ENCODE measurements at regions not wholly inside any gene's neighbourhood (a gene's known extent, or its start where the extent isn't known, plus 50 kb on each side); places are given as distances from the start of the nearest gene placed in this dataset.

DNA sequence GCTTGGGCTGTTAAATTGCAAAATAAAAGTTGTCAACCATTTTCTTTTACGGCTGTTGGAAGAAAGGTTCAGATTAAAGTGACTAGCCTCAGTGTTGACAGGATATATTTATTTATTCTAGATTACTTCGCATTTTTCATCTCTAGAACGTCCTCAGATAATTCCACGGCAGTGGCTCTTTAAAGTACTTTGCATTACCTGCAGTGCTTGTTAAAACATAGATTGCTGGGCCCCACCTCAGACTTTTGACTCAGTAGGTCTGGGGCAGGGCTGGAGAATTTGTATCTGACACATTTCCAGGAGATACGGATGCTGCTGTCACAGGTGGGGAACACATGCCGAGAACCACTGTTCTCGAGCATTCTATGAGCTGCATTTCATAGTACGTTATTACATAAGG, 292.7 kb downstream of the EDEM1 start:
- TF ChIP-seq, protein P1, sequence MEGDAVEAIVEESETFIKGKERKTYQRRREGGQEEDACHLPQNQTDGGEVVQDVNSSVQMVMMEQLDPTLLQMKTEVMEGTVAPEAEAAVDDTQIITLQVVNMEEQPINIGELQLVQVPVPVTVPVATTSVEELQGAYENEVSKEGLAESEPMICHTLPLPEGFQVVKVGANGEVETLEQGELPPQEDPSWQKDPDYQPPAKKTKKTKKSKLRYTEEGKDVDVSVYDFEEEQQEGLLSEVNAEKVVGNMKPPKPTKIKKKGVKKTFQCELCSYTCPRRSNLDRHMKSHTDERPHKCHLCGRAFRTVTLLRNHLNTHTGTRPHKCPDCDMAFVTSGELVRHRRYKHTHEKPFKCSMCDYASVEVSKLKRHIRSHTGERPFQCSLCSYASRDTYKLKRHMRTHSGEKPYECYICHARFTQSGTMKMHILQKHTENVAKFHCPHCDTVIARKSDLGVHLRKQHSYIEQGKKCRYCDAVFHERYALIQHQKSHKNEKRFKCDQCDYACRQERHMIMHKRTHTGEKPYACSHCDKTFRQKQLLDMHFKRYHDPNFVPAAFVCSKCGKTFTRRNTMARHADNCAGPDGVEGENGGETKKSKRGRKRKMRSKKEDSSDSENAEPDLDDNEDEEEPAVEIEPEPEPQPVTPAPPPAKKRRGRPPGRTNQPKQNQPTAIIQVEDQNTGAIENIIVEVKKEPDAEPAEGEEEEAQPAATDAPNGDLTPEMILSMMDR (IDR thresholded peaks at IDR 0.05; ENCODE audit: unreplicated experiment) = no peak
- H3K9me3 Mint-ChIP-seq (ENCODE audit: unreplicated experiment) = no peaks in the 10 kb centered on the region
- H3K4me3 Mint-ChIP-seq (ENCODE audit: unreplicated experiment) = no peak overlapping the region
- no peaks in the 10 kb centered on the region for H3K36me3 Mint-ChIP-seq (ENCODE audit: low read depth, unreplicated experiment)
- no peak overlapping the region for H3K27ac Mint-ChIP-seq (ENCODE audit: unreplicated experiment)
- DNase-seq (ENCODE audit: low spot score) = no peak
- H3K27me3 Mint-ChIP-seq (ENCODE audit: unreplicated experiment) = no peaks in the 10 kb centered on the region
- H3K4me1 Mint-ChIP-seq (ENCODE audit: unreplicated experiment) = no peaks in the 10 kb centered on the region

DNA sequence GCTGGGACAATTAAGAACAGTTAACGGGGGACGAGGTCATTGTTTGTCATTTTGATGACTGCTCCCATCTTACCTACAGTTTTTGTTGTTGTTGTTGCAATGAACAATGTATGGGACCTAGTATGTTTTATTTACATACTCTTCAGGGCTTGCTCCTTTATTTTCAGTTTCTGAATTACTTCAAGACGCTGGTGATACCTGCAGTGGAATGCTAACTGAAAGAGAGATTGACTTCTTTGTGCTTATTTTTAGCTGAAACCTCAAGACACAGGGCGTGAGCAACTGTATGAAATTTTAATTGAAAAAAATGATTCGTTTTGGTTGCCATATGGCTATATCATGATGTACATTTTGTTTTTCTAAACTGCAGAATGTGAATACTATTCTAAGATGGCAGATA, 297.9 kb downstream of the EDEM1 start:
- Mint-ChIP-seq H3K9me3 (ENCODE audit: unreplicated experiment) (peaks cover 7% of the 10 kb centered on the region), H3K36me3 (ENCODE audit: low read depth, unreplicated experiment) (no peaks in the 10 kb centered on the region), H3K27me3 (ENCODE audit: unreplicated experiment) (no peaks in the 10 kb centered on the region), H3K27ac (ENCODE audit: unreplicated experiment) (no peak overlapping the region), H3K4me3 (ENCODE audit: unreplicated experiment) (no peak overlapping the region), H3K4me1 (ENCODE audit: unreplicated experiment) (no peaks in the 10 kb centered on the region)
- no peak for DNase-seq (ENCODE audit: low spot score)
- TF ChIP-seq, protein P1 (IDR thresholded peaks at IDR 0.05; ENCODE audit: unreplicated experiment) = no peak

DNA sequence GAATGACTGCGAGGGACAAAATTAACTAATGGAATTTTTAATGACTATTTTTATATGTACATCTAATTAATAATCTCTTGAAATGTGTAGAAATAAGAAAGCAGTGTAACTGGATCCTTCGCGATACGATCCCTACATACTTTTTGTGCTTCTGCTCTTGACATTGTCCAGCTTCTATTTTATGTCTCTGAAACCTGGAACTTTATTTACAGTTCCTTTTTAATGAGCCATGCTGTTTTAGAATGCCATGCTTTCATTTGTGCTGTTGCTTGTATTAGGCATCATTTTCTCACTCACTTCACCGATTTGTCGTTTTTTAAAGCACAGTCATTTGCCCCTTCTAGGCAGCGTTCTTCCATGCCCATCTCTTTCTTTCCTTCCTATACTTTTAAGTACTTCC, 301.3 kb downstream of the EDEM1 start:
- H3K27ac Mint-ChIP-seq (ENCODE audit: unreplicated experiment) = no peak overlapping the region
- no peaks in the 10 kb centered on the region for H3K27me3 Mint-ChIP-seq (ENCODE audit: unreplicated experiment)
- no peaks in the 10 kb centered on the region for H3K4me1 Mint-ChIP-seq (ENCODE audit: unreplicated experiment)
- TF ChIP-seq, protein P1 (IDR thresholded peaks at IDR 0.05; ENCODE audit: unreplicated experiment) = no peak
- H3K4me3 Mint-ChIP-seq (ENCODE audit: unreplicated experiment) = no peak overlapping the region
- no peaks in the 10 kb centered on the region for H3K36me3 Mint-ChIP-seq (ENCODE audit: low read depth, unreplicated experiment)
- no peak for DNase-seq (ENCODE audit: low spot score)
- peaks cover 13% of the 10 kb centered on the region for H3K9me3 Mint-ChIP-seq (ENCODE audit: unreplicated experiment)

DNA sequence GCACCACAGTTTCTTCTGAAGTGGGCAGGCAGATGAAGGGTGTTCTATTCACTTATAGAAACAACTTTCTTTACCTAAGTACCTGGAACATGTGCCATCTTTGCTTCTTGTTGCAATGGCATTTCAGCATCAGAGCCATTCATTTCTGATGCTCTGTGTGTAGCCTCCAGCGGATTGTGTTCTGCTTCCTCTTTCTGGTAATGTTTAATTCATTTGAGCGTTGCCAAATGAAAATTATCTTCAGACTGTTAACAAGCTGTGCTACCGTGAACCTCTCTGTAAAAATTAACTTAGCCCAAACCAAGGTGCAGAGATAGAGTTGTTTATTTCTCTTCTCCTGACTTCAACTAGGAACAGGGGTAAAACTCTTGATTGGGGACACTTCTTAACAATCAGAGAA, 302.0 kb downstream of the EDEM1 start:
- Mint-ChIP-seq H3K27me3 (ENCODE audit: unreplicated experiment) (no peaks in the 10 kb centered on the region), H3K27ac (ENCODE audit: unreplicated experiment) (no peak overlapping the region)
- DNase-seq (ENCODE audit: low spot score) = no peak

DNA sequence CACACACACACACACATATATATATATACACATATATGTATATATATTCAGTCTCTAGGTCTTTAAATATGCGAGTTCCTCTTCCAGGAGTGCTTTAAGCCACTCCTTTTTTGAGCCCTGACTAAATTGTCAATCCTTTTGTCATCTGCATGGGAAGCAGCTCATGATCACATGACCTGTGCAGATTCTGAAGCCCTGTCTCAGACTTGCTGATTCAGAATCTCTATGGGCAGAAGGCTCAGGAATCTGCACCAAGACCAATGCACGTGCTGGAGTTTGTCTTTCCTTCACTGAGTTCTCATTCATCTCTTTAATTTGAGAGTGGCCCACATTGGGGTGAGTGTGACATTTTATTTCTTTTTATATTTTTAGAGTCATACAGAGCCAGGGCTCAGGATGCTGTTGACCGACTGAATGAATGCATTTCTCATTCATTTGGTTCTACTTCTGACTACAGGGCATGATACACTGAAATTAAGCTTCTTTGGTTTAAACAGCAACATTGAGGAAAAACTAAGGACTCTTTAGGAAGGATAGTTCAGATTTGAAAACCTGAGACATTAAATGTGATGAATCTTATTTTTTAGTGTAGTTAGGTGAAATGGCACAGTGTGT, 307.5 kb downstream of the EDEM1 start:
- no peaks in the 10 kb centered on the region for H3K27me3 Mint-ChIP-seq (ENCODE audit: unreplicated experiment)
- no peaks in the 10 kb centered on the region for H3K4me1 Mint-ChIP-seq (ENCODE audit: unreplicated experiment)
- peaks cover 12% of the 10 kb centered on the region for H3K9me3 Mint-ChIP-seq (ENCODE audit: unreplicated experiment)
- H3K4me3 Mint-ChIP-seq (ENCODE audit: unreplicated experiment) = no peak overlapping the region
- DNase-seq (ENCODE audit: low spot score) = no peak
- no peak overlapping the region for H3K27ac Mint-ChIP-seq (ENCODE audit: unreplicated experiment)
- TF ChIP-seq, protein P1 (IDR thresholded peaks at IDR 0.05; ENCODE audit: unreplicated experiment) = no peak
- no peaks in the 10 kb centered on the region for H3K36me3 Mint-ChIP-seq (ENCODE audit: low read depth, unreplicated experiment)

More for the DNA sequence above, 302.0 kb downstream of the EDEM1 start:
- no peaks in the 10 kb centered on the region for H3K4me1 Mint-ChIP-seq (ENCODE audit: unreplicated experiment)
- H3K36me3 Mint-ChIP-seq (ENCODE audit: low read depth, unreplicated experiment) = no peaks in the 10 kb centered on the region
- TF ChIP-seq, protein P1 (IDR thresholded peaks at IDR 0.05; ENCODE audit: unreplicated experiment) = no peak
- no peak overlapping the region for H3K4me3 Mint-ChIP-seq (ENCODE audit: unreplicated experiment)
- peaks cover 13% of the 10 kb centered on the region for H3K9me3 Mint-ChIP-seq (ENCODE audit: unreplicated experiment)
